NT2/D1 (cell line): ENCODE measurements at regions not wholly inside any gene's neighbourhood (a gene's known extent, or its start where the extent isn't known, plus 50 kb on each side); places are given as distances from the start of the nearest gene placed in this dataset.

ENCODE experiments used
- SUZ12 ChIP-seq: IDR thresholded peaks from 2 replicates; pipeline ENCODE4 v1.6.1; 2011; ENCODE audit not compliant: insufficient read length, insufficient read depth; ENCODE audit errors: extremely low read depth
- YY1 ChIP-seq: IDR thresholded peaks from 2 replicates; pipeline ENCODE4 v1.6.1; 2011; ENCODE audit not compliant: insufficient read length, insufficient read depth

DNA sequence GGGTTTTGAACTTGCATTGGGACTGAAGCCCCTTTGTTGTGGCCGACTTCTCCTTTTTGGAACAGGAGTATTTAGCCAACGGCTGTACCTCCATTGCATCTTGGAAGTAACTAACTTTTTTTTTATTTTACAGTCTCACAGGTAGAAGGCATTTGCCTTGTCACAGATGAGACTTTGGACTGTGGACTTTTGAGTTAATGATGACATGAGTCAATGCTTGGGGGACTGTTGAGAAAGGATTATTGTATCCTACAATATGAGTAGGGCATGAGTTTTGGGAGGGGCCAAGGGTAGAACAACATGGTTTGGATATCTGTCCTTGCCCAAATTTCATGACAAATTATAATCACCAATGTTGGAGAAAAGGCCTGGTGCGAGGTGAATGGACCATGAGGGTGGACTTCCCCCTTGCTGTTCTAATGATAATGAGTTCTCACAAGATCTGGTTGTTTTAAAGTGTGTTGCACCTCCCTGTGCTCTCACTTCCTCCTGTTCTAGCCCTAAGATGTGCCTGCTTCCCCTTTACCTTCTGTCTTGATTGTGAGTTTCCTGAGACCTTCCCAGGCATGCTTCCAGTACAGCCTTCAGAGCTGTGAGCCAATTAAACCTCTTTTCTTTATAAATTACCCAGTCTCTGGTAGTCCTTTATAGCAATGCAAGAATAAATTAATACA is 1269.4 kb upstream of the CHAC2 start:
- no peak for TF ChIP-seq YY1
- no peak for TF ChIP-seq SUZ12
